Suppressor macrophage treated with lipopolysaccharide for 4 hours (primary cell): ENCODE measurements at regions not wholly inside any gene's neighbourhood (a gene's known extent, or its start where the extent isn't known, plus 50 kb on each side); places are given as distances from the start of the nearest gene placed in this dataset.
"Not testable (repeated sequence)": the region's sequence is repeated elsewhere in the genome, so short reads cannot be mapped to it uniquely, and the experiment has no call there.

Experiments
- DNase-seq: peaks from one replicate; pipeline ENCODE4 v3.0.0-alpha.2; 2020

- no peak for DNase-seq
Measured at GRCh38 chr5:108579236-108579635, 168.5 kb upstream of the FER start.

- DNase-seq: no peak
Measured at GRCh38 chr5:108578791-108579190, 168.9 kb upstream of the FER start.

- DNase-seq: no peak
Measured at GRCh38 chr5:108567429-108567828, 180.3 kb upstream of the FER start.

GRCh38 chr5:108564441-108564840 is 182.5 kb upstream of the FBXL17 start:
- DNase-seq: no peak

- no peak for DNase-seq
Measured at GRCh38 chr5:108562205-108562454, 180.2 kb upstream of the FBXL17 start.

GRCh38 chr5:108561416-108562204 is 179.7 kb upstream of the FBXL17 start:
- DNase-seq: no peak

- DNase-seq: no peak
Measured at GRCh38 chr5:108560581-108560980, 178.7 kb upstream of the FBXL17 start.

- no peak for DNase-seq
Measured at GRCh38 chr5:108560166-108560565, 178.3 kb upstream of the FBXL17 start.

- not testable (repeated sequence) for DNase-seq
Measured at GRCh38 chr5:108558840-108559239, 176.9 kb upstream of the FBXL17 start.

- DNase-seq: not testable (repeated sequence)
Measured at GRCh38 chr5:108558142-108558541, 176.2 kb upstream of the FBXL17 start.

GRCh38 chr5:108557686-108558085 is 175.8 kb upstream of the FBXL17 start:
- DNase-seq: no peak

- DNase-seq: no peak
Measured at GRCh38 chr5:108556441-108557145, 174.7 kb upstream of the FBXL17 start.

- DNase-seq: no peak
Measured at GRCh38 chr5:108548684-108549596, 167.0 kb upstream of the FBXL17 start.

- DNase-seq: no peak
Measured at GRCh38 chr5:108546939-108547338, 165.0 kb upstream of the FBXL17 start.

GRCh38 chr5:108545301-108545700 is 163.4 kb upstream of the FBXL17 start:
- DNase-seq: no peak

- DNase-seq: no peak
Measured at GRCh38 chr5:108543486-108543885, 161.6 kb upstream of the FBXL17 start.

- DNase-seq: no peak
Measured at GRCh38 chr5:108541836-108542235, 159.9 kb upstream of the FBXL17 start.

- no peak for DNase-seq
Measured at GRCh38 chr5:108536321-108536720, 154.4 kb upstream of the FBXL17 start.

GRCh38 chr5:108532129-108532445 is 150.2 kb upstream of the FBXL17 start:
- not testable (repeated sequence) for DNase-seq

- no peak for DNase-seq
Measured at GRCh38 chr5:108531367-108532128, 149.7 kb upstream of the FBXL17 start.

GRCh38 chr5:108530706-108531105 is 148.8 kb upstream of the FBXL17 start:
- no peak for DNase-seq

- no peak for DNase-seq
Measured at GRCh38 chr5:108529381-108529780, 147.5 kb upstream of the FBXL17 start.

- no peak for DNase-seq
Measured at GRCh38 chr5:108528655-108529054, 146.8 kb upstream of the FBXL17 start.
